IMR-90 (cell line): ENCODE measurements at regions not wholly inside any gene's neighbourhood (a gene's known extent, or its start where the extent isn't known, plus 50 kb on each side); places are given as distances from the start of the nearest gene placed in this dataset.

Experiments
- ATAC-seq: fragments of 200-7000 bp; cut with Tn5 transposase; 2 replicates; pipeline ENCODE4 v1.9.1; 2020; ENCODE audit warnings: low read depth, mild to moderate bottlenecking, moderate library complexity
- BruUV-seq: library from RNA; stranded (reverse); fragments of 400-500 nt; replicated peaks from 2 replicates; lab custom pipeline; 2021; lab: Mats Ljungman, UMichigan
- CTCF ChIA-PET: fragments of 300-600 bp; formaldehyde crosslinking; extraction: SDS; loops from one replicate; lab custom pipeline; 2021; ENCODE audit warnings: antibody characterized with exemption; lab: Yijun Ruan, JAX
- POLR2A ChIA-PET: fragments of 300-600 bp; sonication (Branson Sonifier 250); formaldehyde crosslinking; loops from one replicate; lab custom pipeline; 2022; ENCODE audit warnings: antibody characterized with exemption; ENCODE audit not compliant: unreplicated experiment; lab: Charles Lee
- DNase-seq: peaks from one replicate; pipeline ENCODE4 v3.0.0; 2013
- H2AFZ ChIP-seq: replicated peaks from 2 replicates; pipeline ENCODE3; 2013; ENCODE audit warnings: low read length, mild to moderate bottlenecking; ENCODE audit not compliant: poor library complexity
- H2AK5ac ChIP-seq: 2 replicates; pipeline ENCODE4 v1.6.1; 2013; ENCODE audit warnings: low read depth, low read length, inconsistent platforms
- H2AK9ac ChIP-seq: replicated peaks from 2 replicates; pipeline ENCODE3; 2013; ENCODE audit warnings: mild to moderate bottlenecking, low read depth, low read length, moderate library complexity; ENCODE audit not compliant: poor library complexity
- H2BK120ac ChIP-seq: 2 replicates; pipeline ENCODE4 v1.6.1; 2013; ENCODE audit warnings: low read depth, low read length, inconsistent platforms
- H2BK15ac ChIP-seq: 3 replicates; pipeline ENCODE4 v1.6.1; 2013; ENCODE audit warnings: low read depth, low read length, inconsistent platforms
- H2BK20ac ChIP-seq: 2 replicates; pipeline ENCODE4 v1.6.1; 2013; ENCODE audit warnings: low read depth, mild to moderate bottlenecking, inconsistent platforms, low read length, moderate library complexity
- H2BK5ac ChIP-seq: 2 replicates; pipeline ENCODE4 v1.6.1; 2013; ENCODE audit warnings: mild to moderate bottlenecking, low read depth, low read length, inconsistent platforms; ENCODE audit not compliant: poor library complexity, severe bottlenecking
- H3K14ac ChIP-seq: replicated peaks from 2 replicates; pipeline ENCODE4 v1.6.1; 2013; ENCODE audit warnings: low read depth, low read length, inconsistent platforms
- H3K18ac ChIP-seq: 2 replicates; pipeline ENCODE4 v1.6.1; 2013; ENCODE audit warnings: low read depth, low read length, control low read depth
- H3K23ac ChIP-seq: 2 replicates; pipeline ENCODE4 v1.6.1; 2013; ENCODE audit warnings: low read depth, low read length, inconsistent platforms
- H3K27ac ChIP-seq: 2 replicates; pipeline ENCODE4 v1.5.1; 2013; ENCODE audit warnings: mild to moderate bottlenecking, control low read depth, low read length; ENCODE audit not compliant: insufficient read depth
- H3K27me3 ChIP-seq: 2 replicates; pipeline ENCODE4 v1.6.1; 2013; ENCODE audit warnings: low read length; ENCODE audit not compliant: control insufficient read depth, insufficient read depth
- H3K36me3 ChIP-seq: 2 replicates; pipeline ENCODE4 v1.6.1; 2013; ENCODE audit warnings: low read length, mixed read lengths; ENCODE audit not compliant: control insufficient read depth, insufficient read depth
- H3K4ac ChIP-seq: 2 replicates; pipeline ENCODE4 v1.6.1; 2013; ENCODE audit warnings: low read depth, low read length, inconsistent platforms
- H3K4me1 ChIP-seq: 2 replicates; pipeline ENCODE4 v1.6.1; 2013; ENCODE audit warnings: low read length, mixed read lengths; ENCODE audit not compliant: control insufficient read depth, insufficient read depth
- H3K4me2 ChIP-seq: 2 replicates; pipeline ENCODE4 v1.6.1; 2013; ENCODE audit warnings: low read depth, mild to moderate bottlenecking, control low read depth, low read length, moderate library complexity
- H3K4me3 ChIP-seq: 2 replicates; pipeline ENCODE4 v1.5.1; 2013; ENCODE audit warnings: low read depth, mild to moderate bottlenecking, control low read depth, low read length, moderate library complexity; ENCODE audit not compliant: insufficient read depth
- H3K56ac ChIP-seq: 2 replicates; pipeline ENCODE4 v1.6.1; 2013; ENCODE audit warnings: low read length, inconsistent platforms; ENCODE audit not compliant: insufficient read depth; ENCODE audit errors: extremely low read depth
- H3K79me1 ChIP-seq, 2 experiments: 2 replicates each; pipeline ENCODE4 v1.6.1; 2013; ENCODE audit warnings: low read length in 2 of 2, inconsistent platforms in 1 of 2, low read depth in 1 of 2
- H3K9ac ChIP-seq: 2 replicates; pipeline ENCODE4 v1.6.1; 2013; ENCODE audit warnings: low read depth, low read length, control low read depth
- H3K9me1 ChIP-seq: 2 replicates; pipeline ENCODE4 v1.6.1; 2013; ENCODE audit warnings: low read length, inconsistent platforms; ENCODE audit not compliant: insufficient read depth
- H3K9me3 ChIP-seq: 2 replicates; pipeline ENCODE4 v1.6.1; 2013; ENCODE audit warnings: low read length; ENCODE audit not compliant: control insufficient read depth, insufficient read depth
- H4K20me1 ChIP-seq: 2 replicates; pipeline ENCODE4 v1.6.1; 2013; ENCODE audit warnings: low read length, inconsistent platforms; ENCODE audit not compliant: insufficient read depth
- H4K5ac ChIP-seq: 2 replicates; pipeline ENCODE4 v1.6.1; 2013; ENCODE audit warnings: mild to moderate bottlenecking, low read depth, low read length, control low read depth
- H4K8ac ChIP-seq, 2 experiments: 2 replicates each; pipeline ENCODE4 v1.6.1; 2013; ENCODE audit warnings: low read depth in 2 of 2, low read length in 2 of 2, control low read depth in 1 of 2, inconsistent platforms in 1 of 2
- H4K91ac ChIP-seq: 2 replicates; pipeline ENCODE4 v1.6.1; 2013; ENCODE audit warnings: low read depth, low read length, inconsistent platforms; ENCODE audit not compliant: insufficient read depth
- BHLHE40 ChIP-seq: fragments of 150-350 bp; IDR thresholded peaks from 2 replicates; pipeline ENCODE4 v1.6.1; 2016; ENCODE audit warnings: mild to moderate bottlenecking, low read depth, low read length
- CEBPB ChIP-seq: IDR thresholded peaks from 2 replicates; pipeline ENCODE4 v1.6.1; 2012; ENCODE audit warnings: low read depth, low read length, improper control_type of control experiment
- CHD1 ChIP-seq: IDR thresholded peaks from 2 replicates; pipeline ENCODE4 v1.6.1; 2012; ENCODE audit warnings: low read depth, low read length, improper control_type of control experiment
- FOS ChIP-seq: fragments of 150-350 bp; IDR thresholded peaks from 2 replicates; pipeline ENCODE4 v1.6.1; 2016; ENCODE audit warnings: low read depth, low read length
- MAFK ChIP-seq: IDR thresholded peaks from 2 replicates; pipeline ENCODE4 v1.6.1; 2012; ENCODE audit warnings: low read depth, low read length, improper control_type of control experiment
- MAZ ChIP-seq: IDR thresholded peaks from 2 replicates; pipeline ENCODE4 v1.6.1; 2012; ENCODE audit warnings: low read depth, mild to moderate bottlenecking, low read length, improper control_type of control experiment, moderate library complexity, borderline replicate concordance
- MXI1 ChIP-seq: IDR thresholded peaks from 2 replicates; pipeline ENCODE4 v1.6.1; 2012; ENCODE audit warnings: low read depth, mild to moderate bottlenecking, low read length, moderate library complexity, borderline replicate concordance
- NFE2L2 ChIP-seq: fragments of 150-350 bp; IDR thresholded peaks from 2 replicates; pipeline ENCODE4 v1.6.1; 2016; ENCODE audit warnings: low read depth, mild to moderate bottlenecking, low read length
- POLR2A ChIP-seq: IDR thresholded peaks from 2 replicates; pipeline ENCODE4 v1.6.1; 2012; ENCODE audit warnings: mild to moderate bottlenecking, low read depth, low read length
- RAD21 ChIP-seq: IDR thresholded peaks from 2 replicates; pipeline ENCODE4 v1.6.1; 2012; ENCODE audit warnings: low read length, improper control_type of control experiment
- RCOR1 ChIP-seq: IDR thresholded peaks from 2 replicates; pipeline ENCODE4 v1.6.1; 2012; ENCODE audit warnings: mild to moderate bottlenecking, low read length, improper control_type of control experiment; ENCODE audit not compliant: insufficient replicate concordance
- RFX5 ChIP-seq: IDR thresholded peaks from 2 replicates; pipeline ENCODE4 v1.8.0; 2012; ENCODE audit warnings: low read depth, mild to moderate bottlenecking, low read length, moderate library complexity
- SMC3 ChIP-seq: fragments of 150-350 bp; IDR thresholded peaks from 2 replicates; pipeline ENCODE4 v1.6.1; 2016; ENCODE audit warnings: low read depth, mild to moderate bottlenecking, antibody characterized with exemption, low read length, moderate library complexity
- WGBS, 2 experiments: methylation state at CpG; one replicate each; pipeline versions ENCODE4 v1.1.5 to v1.1.7; 2013; ENCODE audit warnings: missing lambda C conversion rate in 2 of 2; ENCODE audit not compliant: insufficient read length in 1 of 2; ENCODE audit errors: extremely low coverage in 2 of 2; 5-methylcytosine and 5-hydroxymethylcytosine counted together
- dilution Hi-C: fragments of 300-500 bp; cut with HindIII; formaldehyde crosslinking; loops from one replicate; pipeline ENCODE4 v1.14.3; 2018; ENCODE audit warnings: low sequenced_read_pairs; ENCODE audit not compliant: unreplicated experiment
- in situ Hi-C: fragments of 300-500 bp; cut with MboI; formaldehyde crosslinking; loops from 3 replicates; pipeline ENCODE4 v1.14.3; 2019; ENCODE audit warnings: low sequenced_read_pairs, inconsistent platforms, mixed read lengths
- intact Hi-C: fragments of 100-400 bp; cut with micrococcal nuclease; formaldehyde crosslinking; loops from 2 replicates; pipeline ENCODE4 v1.10.0; 2022
- TF ChIP-seq, protein P1 (sequence below): fragments of 150-350 bp; IDR thresholded peaks from 2 replicates; pipeline ENCODE4 v1.6.1; 2016; ENCODE audit warnings: low read depth, mild to moderate bottlenecking, low read length, moderate library complexity, borderline replicate concordance
- TF ChIP-seq, protein P2 (sequence below): conservative IDR thresholded peaks from 2 replicates; pipeline ENCODE4 v1.5.1; 2012; ENCODE audit warnings: mild to moderate bottlenecking, low read depth, low read length, improper control_type of control experiment
- TF ChIP-seq, protein P3 (sequence below): fragments of 150-350 bp; IDR thresholded peaks from 2 replicates; pipeline ENCODE4 v1.6.1; 2017; ENCODE audit warnings: mild to moderate bottlenecking, antibody characterized with exemption, low read length, low read depth

DNA sequence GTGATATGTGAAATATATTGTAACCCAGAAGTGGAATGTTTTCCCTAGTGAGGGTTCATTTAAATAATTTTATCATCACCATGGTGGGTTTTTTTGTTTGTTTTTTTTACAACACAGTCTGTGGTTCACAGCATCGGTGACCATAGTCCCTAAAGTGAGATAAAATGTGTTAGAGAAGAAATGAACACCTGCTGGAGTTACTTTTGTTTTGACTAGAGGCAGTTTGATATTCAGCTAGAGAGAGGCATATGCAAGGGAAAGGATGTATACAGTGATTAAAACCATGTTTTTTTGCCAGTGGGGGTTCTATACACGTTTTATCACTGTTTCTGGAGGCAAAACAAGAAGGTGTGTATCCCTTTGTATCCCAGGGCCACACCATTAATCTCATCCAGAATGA lies 541.5 kb downstream of the PCDH7 start:
- no peak for DNase-seq
- Histone ChIP-seq H2AFZ (no peak overlapping the region), H2AK5ac (no peak overlapping the region), H4K8ac (no peak overlapping the region), H3K4me2 (no peak overlapping the region), H3K14ac (no peak overlapping the region), H3K23ac (no peak overlapping the region), H2BK15ac (no peak overlapping the region), H3K9ac (no peak overlapping the region), H3K27me3 (no peaks in the 10 kb centered on the region), H2BK5ac (no peak overlapping the region), H2BK120ac (no peak overlapping the region), H4K20me1 (no peaks in the 10 kb centered on the region), H3K27ac (no peak overlapping the region), H4K5ac (no peak overlapping the region), H3K56ac (no peak overlapping the region), H2BK20ac (no peak overlapping the region), H3K36me3 (no peaks in the 10 kb centered on the region), H4K91ac (no peak overlapping the region), H3K9me1 (no peaks in the 10 kb centered on the region), H3K4ac (no peak overlapping the region), H3K18ac (no peak overlapping the region), H2AK9ac (no peak overlapping the region), H3K4me1 (no peaks in the 10 kb centered on the region), H3K79me1 (no peaks in the 10 kb centered on the region), H3K9me3 (no peaks in the 10 kb centered on the region), H3K4me3 (no peak overlapping the region)
- in situ Hi-C loops, result no loop called here
- ATAC-seq, result no peak
- TF ChIP-seq, protein P1, sequence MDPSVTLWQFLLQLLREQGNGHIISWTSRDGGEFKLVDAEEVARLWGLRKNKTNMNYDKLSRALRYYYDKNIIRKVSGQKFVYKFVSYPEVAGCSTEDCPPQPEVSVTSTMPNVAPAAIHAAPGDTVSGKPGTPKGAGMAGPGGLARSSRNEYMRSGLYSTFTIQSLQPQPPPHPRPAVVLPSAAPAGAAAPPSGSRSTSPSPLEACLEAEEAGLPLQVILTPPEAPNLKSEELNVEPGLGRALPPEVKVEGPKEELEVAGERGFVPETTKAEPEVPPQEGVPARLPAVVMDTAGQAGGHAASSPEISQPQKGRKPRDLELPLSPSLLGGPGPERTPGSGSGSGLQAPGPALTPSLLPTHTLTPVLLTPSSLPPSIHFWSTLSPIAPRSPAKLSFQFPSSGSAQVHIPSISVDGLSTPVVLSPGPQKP, result no peak
- TF ChIP-seq RAD21, result no peak
- TF ChIP-seq, protein P2, sequence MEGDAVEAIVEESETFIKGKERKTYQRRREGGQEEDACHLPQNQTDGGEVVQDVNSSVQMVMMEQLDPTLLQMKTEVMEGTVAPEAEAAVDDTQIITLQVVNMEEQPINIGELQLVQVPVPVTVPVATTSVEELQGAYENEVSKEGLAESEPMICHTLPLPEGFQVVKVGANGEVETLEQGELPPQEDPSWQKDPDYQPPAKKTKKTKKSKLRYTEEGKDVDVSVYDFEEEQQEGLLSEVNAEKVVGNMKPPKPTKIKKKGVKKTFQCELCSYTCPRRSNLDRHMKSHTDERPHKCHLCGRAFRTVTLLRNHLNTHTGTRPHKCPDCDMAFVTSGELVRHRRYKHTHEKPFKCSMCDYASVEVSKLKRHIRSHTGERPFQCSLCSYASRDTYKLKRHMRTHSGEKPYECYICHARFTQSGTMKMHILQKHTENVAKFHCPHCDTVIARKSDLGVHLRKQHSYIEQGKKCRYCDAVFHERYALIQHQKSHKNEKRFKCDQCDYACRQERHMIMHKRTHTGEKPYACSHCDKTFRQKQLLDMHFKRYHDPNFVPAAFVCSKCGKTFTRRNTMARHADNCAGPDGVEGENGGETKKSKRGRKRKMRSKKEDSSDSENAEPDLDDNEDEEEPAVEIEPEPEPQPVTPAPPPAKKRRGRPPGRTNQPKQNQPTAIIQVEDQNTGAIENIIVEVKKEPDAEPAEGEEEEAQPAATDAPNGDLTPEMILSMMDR, result no peak
- no peak for TF ChIP-seq CHD1
- no peak for TF ChIP-seq SMC3
- no peak for TF ChIP-seq CEBPB
- TF ChIP-seq, protein P3, sequence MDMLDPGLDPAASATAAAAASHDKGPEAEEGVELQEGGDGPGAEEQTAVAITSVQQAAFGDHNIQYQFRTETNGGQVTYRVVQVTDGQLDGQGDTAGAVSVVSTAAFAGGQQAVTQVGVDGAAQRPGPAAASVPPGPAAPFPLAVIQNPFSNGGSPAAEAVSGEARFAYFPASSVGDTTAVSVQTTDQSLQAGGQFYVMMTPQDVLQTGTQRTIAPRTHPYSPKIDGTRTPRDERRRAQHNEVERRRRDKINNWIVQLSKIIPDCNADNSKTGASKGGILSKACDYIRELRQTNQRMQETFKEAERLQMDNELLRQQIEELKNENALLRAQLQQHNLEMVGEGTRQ, result no peak
- no peak for TF ChIP-seq MAZ
- TF ChIP-seq NFE2L2, result no peak
- TF ChIP-seq RCOR1, result no peak
- TF ChIP-seq FOS, result no peak
- no peak for TF ChIP-seq MXI1
- no peak for TF ChIP-seq BHLHE40
- TF ChIP-seq RFX5, result no peak
- no peak for TF ChIP-seq MAFK
- TF ChIP-seq POLR2A, result no peak
- intact Hi-C loops, result no loop called here
- no TSS peak for BruUV-seq
- POLR2A ChIA-PET, result no interaction called here
- dilution Hi-C loops, result no loop called here
- CTCF ChIA-PET, result interaction anchor here (0.5 kb wide), 1 partner anchor 62 kb away, joined by 4 read pairs; no protein-coding TSS in a partner anchor
- no CpG with 5 or more reads among the region's 2 CpGs for WGBS, 2 experiments
